Panc1 (cell line): ENCODE measurements at regions not wholly inside any gene's neighbourhood (a gene's known extent, or its start where the extent isn't known, plus 50 kb on each side); places are given as distances from the start of the nearest gene placed in this dataset.

ENCODE experiments used
- ATAC-seq: fragments of 200-7000 bp; cut with Tn5 transposase; 2 replicates; pipeline ENCODE4 v1.9.1; 2020; ENCODE audit warnings: mild to moderate bottlenecking, moderate library complexity
- BruUV-seq: library from RNA; stranded (reverse); fragments of 400-500 nt; replicated peaks from 2 replicates; lab custom pipeline; 2021; lab: Mats Ljungman, UMichigan
- CTCF ChIA-PET: fragments of 300-600 bp; sonication (Branson Sonifier 250); formaldehyde crosslinking; loops from one replicate; lab custom pipeline; 2022; ENCODE audit warnings: antibody characterized with exemption; lab: Charles Lee
- POLR2A ChIA-PET: fragments of 300-600 bp; sonication (Branson Sonifier 250); formaldehyde crosslinking; loops from one replicate; lab custom pipeline; 2022; ENCODE audit warnings: antibody characterized with exemption; lab: Charles Lee
- DNase-seq: peaks from one replicate; pipeline ENCODE4 v3.0.0-alpha.2; 2010; ENCODE audit warnings: low read depth, low spot score
- H3K27ac ChIP-seq: 2 replicates; pipeline ENCODE4 v1.5.1; 2011; ENCODE audit warnings: mild to moderate bottlenecking, low read length, inconsistent platforms
- H3K27me3 ChIP-seq: fragments of 200-500 bp; sonication (Bioruptor generic); 2 replicates; pipeline ENCODE4 v1.6.0; 2014; ENCODE audit warnings: low read length, inconsistent platforms; ENCODE audit not compliant: control insufficient read depth, insufficient read depth
- H3K36me3 ChIP-seq: fragments of 200-500 bp; sonication (Bioruptor generic); 2 replicates; pipeline ENCODE4 v1.5.1; 2014; ENCODE audit warnings: inconsistent platforms, mild to moderate bottlenecking, low read length, moderate library complexity; ENCODE audit not compliant: control insufficient read depth, insufficient read depth
- H3K4me1 ChIP-seq: 2 replicates; pipeline ENCODE4 v1.5.1; 2011; ENCODE audit warnings: inconsistent platforms, mild to moderate bottlenecking, low read length, moderate library complexity; ENCODE audit not compliant: control insufficient read depth, insufficient read depth
- H3K4me3 ChIP-seq, 2 experiments: 2 replicates each; pipeline ENCODE4 v1.5.1; 2011 to 2012; ENCODE audit warnings: low read depth in 2 of 2, low read length in 2 of 2, mild to moderate bottlenecking in 2 of 2, inconsistent platforms in 1 of 2, moderate library complexity in 1 of 2
- H3K9me3 ChIP-seq: fragments of 200-500 bp; sonication (Bioruptor generic); 2 replicates; pipeline ENCODE4 v1.5.1; 2014; ENCODE audit warnings: low read depth, mild to moderate bottlenecking, inconsistent platforms, low read length, moderate library complexity; ENCODE audit not compliant: control insufficient read depth, insufficient read depth
- CTCF ChIP-seq: fragments of 450-650 bp; IDR thresholded peaks from 2 replicates; pipeline ENCODE4 v1.5.1; 2017; ENCODE audit warnings: mild to moderate bottlenecking
- POLR2AphosphoS5 ChIP-seq: IDR thresholded peaks from 2 replicates; pipeline ENCODE4 v1.6.1; 2012; ENCODE audit warnings: mild to moderate bottlenecking, low read depth, low read length, moderate library complexity
- REST ChIP-seq, 2 experiments: IDR thresholded peaks; 2 replicates each; pipeline ENCODE4 v1.6.1; 2011 to 2012; ENCODE audit warnings: low read depth in 2 of 2, control low read depth in 1 of 2, low read length in 1 of 2, mild to moderate bottlenecking in 1 of 2, moderate library complexity in 1 of 2; ENCODE audit not compliant: insufficient read depth in 1 of 2
- SIN3A ChIP-seq: IDR thresholded peaks from 2 replicates; pipeline ENCODE4 v1.6.1; 2012; ENCODE audit warnings: low read depth, mild to moderate bottlenecking, low read length, moderate library complexity, borderline replicate concordance; ENCODE audit not compliant: insufficient read depth
- TCF7L2 ChIP-seq: IDR thresholded peaks from 2 replicates; pipeline ENCODE4 v1.6.1; 2011; ENCODE audit warnings: mild to moderate bottlenecking, low read depth, low read length, inconsistent platforms
- in situ Hi-C: cut with HindIII; loops from 2 replicates; pipeline ENCODE4 v1.10.0; 2016; ENCODE audit warnings: low sequenced_read_pairs, low pct_unique_long_range_greater_than_20kb
- intact Hi-C: fragments of 100-400 bp; cut with micrococcal nuclease; formaldehyde crosslinking; loops from one replicate; pipeline ENCODE4 v1.10.0; 2022; ENCODE audit not compliant: unreplicated experiment

GRCh38 chr11:128066399-128066798, 521.0 kb downstream of the ETS1 start:
- CTCF ChIA-PET, result no interaction called here
- intact Hi-C loops, result no loop called here

GRCh38 chr11:128061281-128061871, 526.0 kb downstream of the ETS1 start:
- no peaks in the 10 kb centered on the region for H3K9me3 ChIP-seq
- no TSS peak for BruUV-seq
- no peaks in the 10 kb centered on the region for H3K36me3 ChIP-seq
- H3K27me3 ChIP-seq, result no peaks in the 10 kb centered on the region
- H3K4me3 ChIP-seq, result no peak overlapping the region
- ATAC-seq (no peak; the same call in 1 of the 2 replicates), DNase-seq (no peak)
- TF ChIP-seq TCF7L2, result no peak
- no peak for TF ChIP-seq POLR2AphosphoS5
- TF ChIP-seq CTCF, result no peak
- TF ChIP-seq REST (IDR thresholded peaks at IDR 0.05; ENCODE audit: insufficient read depth in 1 of 2, low read depth in 2 of 2, low read length in 1 of 2), result no peak
- TF ChIP-seq SIN3A, result no peak
- no peak overlapping the region for H3K27ac ChIP-seq
- H3K4me1 ChIP-seq, result no peaks in the 10 kb centered on the region
- in situ Hi-C loops, result no loop called here
- intact Hi-C loops, result no loop called here
- CTCF ChIA-PET, result no interaction called here
- POLR2A ChIA-PET, result no interaction called here

More at GRCh38 chr11:128066399-128066798, 521.0 kb downstream of the ETS1 start:
- BruUV-seq, result no TSS peak
- in situ Hi-C loops, result no loop called here
- Histone ChIP-seq H3K27me3 (no peaks in the 10 kb centered on the region), H3K36me3 (no peaks in the 10 kb centered on the region), H3K27ac (no peak overlapping the region), H3K4me3 (no peak overlapping the region), H3K4me1 (no peaks in the 10 kb centered on the region), H3K9me3 (no peaks in the 10 kb centered on the region)
- POLR2A ChIA-PET, result no interaction called here
- DNase-seq, result no peak
- TF ChIP-seq TCF7L2 (no peak), REST (IDR thresholded peaks at IDR 0.05; ENCODE audit: insufficient read depth in 1 of 2, low read depth in 2 of 2, low read length in 1 of 2) (no peak), CTCF (no peak), SIN3A (no peak), POLR2AphosphoS5 (no peak)
- ATAC-seq, result no peak
